T-helper 1 cell treated with Interleukin-12 subunit alpha and Interleukin-12 subunit beta and Interleukin-4 antibody, amounts not matched to agents 30 μg/mL and 1 μg/mL, for 36 hours (primary cell): ENCODE measurements at regions not wholly inside any gene's neighbourhood (a gene's known extent, or its start where the extent isn't known, plus 50 kb on each side); places are given as distances from the start of the nearest gene placed in this dataset.
A peak's percentile ranks its signal among the peaks of the same experiment; 100 is the strongest.

ENCODE experiments used
- H3K27ac Mint-ChIP-seq: one replicate; pipeline ENCODE4 v1.8.0; 2021; ENCODE audit warnings: mild to moderate bottlenecking, mixed read lengths
- H3K27me3 Mint-ChIP-seq: one replicate; pipeline ENCODE4 v1.8.0; 2021; ENCODE audit warnings: low read depth, mixed read lengths
- H3K36me3 Mint-ChIP-seq: one replicate; pipeline ENCODE4 v1.8.0; 2021; ENCODE audit warnings: low read depth, mixed read lengths
- H3K4me1 Mint-ChIP-seq: one replicate; pipeline ENCODE4 v1.8.0; 2021; ENCODE audit warnings: low read depth, mixed read lengths
- H3K4me3 Mint-ChIP-seq: one replicate; pipeline ENCODE4 v1.8.0; 2021; ENCODE audit warnings: mild to moderate bottlenecking, moderate library complexity, mixed read lengths
- H3K9me3 Mint-ChIP-seq: one replicate; pipeline ENCODE4 v1.8.0; 2021; ENCODE audit warnings: mixed read lengths

GRCh38 chr2:84052913-84053312, 406.2 kb downstream of the SUCLG1 start:
- no peak overlapping the region for H3K27ac Mint-ChIP-seq
- H3K9me3 Mint-ChIP-seq = no peaks in the 10 kb centered on the region
- H3K4me1 Mint-ChIP-seq = no peaks in the 10 kb centered on the region
- H3K27me3 Mint-ChIP-seq = no peaks in the 10 kb centered on the region
- H3K36me3 Mint-ChIP-seq = no peaks in the 10 kb centered on the region
- no peak overlapping the region for H3K4me3 Mint-ChIP-seq

- H3K36me3 Mint-ChIP-seq = no peaks in the 10 kb centered on the region
- no peak overlapping the region for H3K27ac Mint-ChIP-seq
- H3K4me3 Mint-ChIP-seq = no peak overlapping the region
- H3K27me3 Mint-ChIP-seq = no peaks in the 10 kb centered on the region
- no peaks in the 10 kb centered on the region for H3K4me1 Mint-ChIP-seq
- H3K9me3 Mint-ChIP-seq = no peaks in the 10 kb centered on the region
Observed at GRCh38 chr2:84052043-84052442, 407.0 kb downstream of the SUCLG1 start.

DNA sequence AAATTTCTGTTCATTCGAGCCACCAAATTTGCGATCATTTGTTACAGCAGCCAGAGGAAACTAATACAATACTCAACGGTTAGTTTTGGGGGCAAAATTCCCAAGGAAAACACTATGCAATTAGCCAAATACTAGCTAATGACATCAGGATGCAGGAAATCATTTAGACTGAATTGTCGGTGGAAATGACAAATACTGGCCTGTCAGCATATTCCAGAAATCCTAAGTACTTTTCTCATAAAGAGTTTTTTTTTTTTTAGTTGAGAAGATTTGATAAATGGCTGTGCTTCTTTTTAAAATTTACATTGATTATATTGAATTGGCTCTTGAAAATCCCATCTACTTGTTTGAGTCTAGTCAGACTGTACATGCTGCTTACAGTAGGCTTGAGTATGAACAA, 410.1 kb downstream of the SUCLG1 start:
- Mint-ChIP-seq H3K4me1 (no peaks in the 10 kb centered on the region), H3K27ac (no peak overlapping the region), H3K27me3 (peaks cover 4% of the 10 kb centered on the region), H3K9me3 (no peaks in the 10 kb centered on the region), H3K36me3 (no peaks in the 10 kb centered on the region), H3K4me3 (no peak overlapping the region)

DNA sequence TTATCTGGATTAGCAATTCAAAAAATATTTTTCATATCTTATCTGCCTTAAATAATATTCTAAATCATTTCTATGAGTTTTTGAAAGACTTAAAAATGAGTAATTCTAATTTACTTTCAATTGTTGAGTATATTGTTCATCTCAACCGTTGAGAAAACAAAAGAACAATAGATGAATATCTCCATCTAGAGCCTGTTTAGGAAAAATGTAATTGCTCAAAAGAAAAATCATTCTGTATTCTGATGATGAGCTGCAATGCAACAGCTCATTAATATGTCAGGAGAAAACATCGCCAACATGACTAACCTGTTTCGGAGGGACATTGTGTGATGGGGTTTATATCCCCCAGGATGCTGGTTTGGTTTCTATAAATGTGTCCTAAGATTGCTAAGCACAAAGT, 417.6 kb downstream of the SUCLG1 start:
- H3K27me3 Mint-ChIP-seq = peaks cover 4% of the 10 kb centered on the region
- H3K4me3 Mint-ChIP-seq = no peak overlapping the region
- H3K36me3 Mint-ChIP-seq = no peaks in the 10 kb centered on the region
- no peak overlapping the region for H3K27ac Mint-ChIP-seq
- H3K4me1 Mint-ChIP-seq = no peaks in the 10 kb centered on the region
- H3K9me3 Mint-ChIP-seq = no peaks in the 10 kb centered on the region

- Mint-ChIP-seq H3K36me3 (no peaks in the 10 kb centered on the region), H3K27me3 (no peaks in the 10 kb centered on the region), H3K27ac (no peak overlapping the region), H3K4me3 (no peak overlapping the region), H3K4me1 (no peaks in the 10 kb centered on the region), H3K9me3 (no peaks in the 10 kb centered on the region)
Observed at GRCh38 chr2:84040281-84040680, 418.8 kb downstream of the SUCLG1 start.

DNA sequence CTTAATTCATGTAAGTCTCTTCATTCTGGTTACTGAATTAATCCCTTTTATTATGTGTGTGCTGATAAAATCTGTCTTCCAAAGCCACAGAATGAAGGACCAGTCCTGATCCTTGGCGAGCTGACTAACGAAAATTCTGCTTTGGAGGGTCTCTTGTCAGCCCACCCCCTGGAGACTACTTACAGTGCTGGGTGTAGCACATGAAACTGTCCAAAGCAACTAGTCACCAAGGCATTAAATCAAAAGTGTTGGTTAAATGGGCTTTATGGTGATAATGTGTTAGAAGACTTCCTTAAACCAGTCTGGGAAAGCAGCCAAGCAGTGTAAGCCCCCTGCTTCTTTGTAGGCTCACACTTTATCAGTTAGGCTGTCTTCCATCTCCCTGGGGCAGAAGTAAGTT, 420.2 kb downstream of the SUCLG1 start:
- H3K27me3 Mint-ChIP-seq = no peaks in the 10 kb centered on the region
- no peak overlapping the region for H3K27ac Mint-ChIP-seq
- H3K9me3 Mint-ChIP-seq = no peaks in the 10 kb centered on the region
- no peaks in the 10 kb centered on the region for H3K4me1 Mint-ChIP-seq
- H3K36me3 Mint-ChIP-seq = no peaks in the 10 kb centered on the region
- no peak overlapping the region for H3K4me3 Mint-ChIP-seq

GRCh38 chr2:84033347-84033974, 425.6 kb downstream of the SUCLG1 start:
- peak overlapping the region; percentile 2 for H3K4me3 Mint-ChIP-seq

GRCh38 chr2:84031312-84032050, 427.6 kb downstream of the SUCLG1 start:
- no peak overlapping the region for H3K4me3 Mint-ChIP-seq
- no peak overlapping the region for H3K27ac Mint-ChIP-seq
- H3K27me3 Mint-ChIP-seq = no peaks in the 10 kb centered on the region
- no peaks in the 10 kb centered on the region for H3K36me3 Mint-ChIP-seq
- H3K4me1 Mint-ChIP-seq = peaks cover 2% of the 10 kb centered on the region
- no peaks in the 10 kb centered on the region for H3K9me3 Mint-ChIP-seq

More at GRCh38 chr2:84033347-84033974, 425.6 kb downstream of the SUCLG1 start:
- Mint-ChIP-seq H3K27me3 (no peaks in the 10 kb centered on the region), H3K9me3 (no peaks in the 10 kb centered on the region), H3K36me3 (no peaks in the 10 kb centered on the region), H3K27ac (no peak overlapping the region), H3K4me1 (peaks cover 2% of the 10 kb centered on the region)

- H3K4me1 Mint-ChIP-seq = peaks cover 2% of the 10 kb centered on the region
- H3K27ac Mint-ChIP-seq = no peak overlapping the region
- no peaks in the 10 kb centered on the region for H3K9me3 Mint-ChIP-seq
- no peak overlapping the region for H3K4me3 Mint-ChIP-seq
- no peaks in the 10 kb centered on the region for H3K27me3 Mint-ChIP-seq
- H3K36me3 Mint-ChIP-seq = no peaks in the 10 kb centered on the region
Observed at GRCh38 chr2:84029903-84030575, 429.0 kb downstream of the SUCLG1 start.

DNA sequence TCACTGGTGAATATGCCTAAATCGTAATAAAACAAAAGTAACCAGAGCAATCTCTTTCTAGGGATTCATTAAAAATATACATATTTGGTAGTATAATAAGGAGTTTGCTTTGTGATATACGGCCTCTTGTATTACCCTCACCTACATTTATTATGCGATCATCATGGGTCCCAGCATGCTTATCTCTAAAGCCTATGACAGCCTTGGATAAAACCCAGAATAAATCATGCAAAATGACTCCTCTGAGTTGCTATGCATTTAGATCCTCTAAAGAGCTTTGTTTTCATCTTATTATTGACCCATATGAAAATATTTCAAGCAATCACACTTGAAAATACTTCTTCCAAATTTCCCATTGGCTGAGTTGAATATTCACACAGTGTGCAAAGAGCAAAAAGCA, 432.3 kb downstream of the SUCLG1 start:
- no peaks in the 10 kb centered on the region for H3K4me1 Mint-ChIP-seq
- H3K36me3 Mint-ChIP-seq = no peaks in the 10 kb centered on the region
- no peaks in the 10 kb centered on the region for H3K27me3 Mint-ChIP-seq
- H3K9me3 Mint-ChIP-seq = no peaks in the 10 kb centered on the region
- H3K4me3 Mint-ChIP-seq = no peak overlapping the region
- H3K27ac Mint-ChIP-seq = no peak overlapping the region

GRCh38 chr2:84022810-84023431, 436.2 kb downstream of the SUCLG1 start:
- Mint-ChIP-seq H3K27me3 (no peaks in the 10 kb centered on the region), H3K27ac (no peak overlapping the region), H3K36me3 (no peaks in the 10 kb centered on the region), H3K9me3 (no peaks in the 10 kb centered on the region), H3K4me1 (no peaks in the 10 kb centered on the region), H3K4me3 (no peak overlapping the region)

DNA sequence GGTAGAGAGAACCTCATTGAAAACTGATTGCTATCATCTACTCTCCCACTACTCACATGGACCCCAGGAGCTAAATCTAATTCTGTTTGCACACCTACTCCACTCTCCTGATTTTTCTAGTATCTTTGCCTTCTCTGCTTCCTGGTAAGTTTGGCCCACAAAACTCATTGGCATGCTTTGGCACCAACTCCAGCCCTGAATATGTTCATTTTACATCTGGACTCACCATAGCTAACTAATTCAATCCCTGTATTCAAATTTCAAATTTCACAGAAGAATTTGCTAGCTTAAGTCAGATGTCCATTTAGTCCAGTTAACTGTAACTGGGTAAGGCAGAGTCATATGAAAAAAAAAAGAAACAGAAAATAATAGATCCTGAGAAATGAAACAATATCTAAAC, 442.1 kb downstream of the SUCLG1 start:
- Mint-ChIP-seq H3K27ac (no peak overlapping the region), H3K9me3 (no peaks in the 10 kb centered on the region), H3K27me3 (no peaks in the 10 kb centered on the region), H3K4me3 (no peak overlapping the region), H3K36me3 (no peaks in the 10 kb centered on the region), H3K4me1 (no peaks in the 10 kb centered on the region)

GRCh38 chr2:84016183-84016582, 442.9 kb downstream of the SUCLG1 start:
- no peak overlapping the region for H3K27ac Mint-ChIP-seq
- no peaks in the 10 kb centered on the region for H3K27me3 Mint-ChIP-seq
- no peaks in the 10 kb centered on the region for H3K4me1 Mint-ChIP-seq

DNA sequence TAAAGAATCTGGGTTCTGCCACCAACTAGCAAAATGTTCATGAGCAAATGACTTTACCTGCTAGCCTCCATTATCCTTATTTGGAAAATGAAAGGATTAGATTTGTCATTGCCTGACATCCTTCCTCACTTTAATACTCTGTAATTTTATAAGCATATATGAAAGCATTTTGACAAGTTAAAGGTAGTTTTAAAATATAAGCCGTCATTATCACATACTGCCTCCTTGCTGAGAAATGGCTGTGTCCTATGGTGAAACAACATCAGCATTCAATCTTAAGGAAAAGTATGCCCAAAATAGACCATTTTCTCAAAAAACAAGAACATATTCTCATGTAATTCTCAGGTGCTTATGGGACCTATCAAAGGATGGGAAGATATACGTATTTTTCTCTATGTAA, 461.2 kb downstream of the SUCLG1 start:
- Mint-ChIP-seq H3K4me3 (no peak overlapping the region), H3K27me3 (no peaks in the 10 kb centered on the region), H3K9me3 (no peaks in the 10 kb centered on the region), H3K36me3 (no peaks in the 10 kb centered on the region), H3K27ac (no peak overlapping the region), H3K4me1 (no peaks in the 10 kb centered on the region)

More at GRCh38 chr2:84016183-84016582, 442.9 kb downstream of the SUCLG1 start:
- no peak overlapping the region for H3K4me3 Mint-ChIP-seq
- no peaks in the 10 kb centered on the region for H3K36me3 Mint-ChIP-seq
- H3K9me3 Mint-ChIP-seq = no peaks in the 10 kb centered on the region
